ENCODE measurements at regions not wholly inside any gene's neighbourhood (a gene's known extent, or its start where the extent isn't known, plus 50 kb on each side); places are given as distances from the start of the nearest gene placed in this dataset.

DNA sequence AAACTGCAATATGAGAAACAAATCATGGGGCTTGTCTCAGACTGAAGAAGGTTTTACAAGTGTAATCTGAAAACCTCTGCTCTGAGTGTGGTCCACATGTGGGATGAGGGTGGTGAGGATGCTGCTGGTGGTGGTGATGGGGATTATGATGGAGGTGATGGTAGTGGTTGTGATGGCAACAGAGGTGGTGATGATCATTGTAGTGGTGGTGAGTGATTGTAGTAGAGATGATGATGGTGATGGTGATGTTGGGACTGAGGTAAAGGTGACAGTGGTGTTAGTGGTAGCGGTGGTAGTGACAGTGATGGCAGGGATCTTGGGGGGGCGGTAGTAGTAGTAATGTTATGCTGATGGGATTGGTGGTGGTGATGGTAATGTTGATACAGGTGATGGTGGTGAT lies 217.8 kb downstream of the ANAPC1 start:
- Histone ChIP-seq H3K4me1 (ENCODE audit: control insufficient read depth, insufficient read depth, low read length) (peaks cover 11% of the 10 kb centered on the region; the same call in 1 of the 2 replicates), H3K36me3 (ENCODE audit: control insufficient read depth, insufficient read depth, low read length) (no peaks in the 10 kb centered on the region), H3K27ac (ENCODE audit: low read length) (no peak overlapping the region; the same call in 1 of the 2 replicates), H3K9me3 (ENCODE audit: control insufficient read depth, insufficient read depth, low read depth, low read length) (no peaks in the 10 kb centered on the region), H3K4me3 (ENCODE audit: low read depth in 2 of 2, low read length in 2 of 2) (no peak overlapping the region), H3K27me3 (ENCODE audit: control insufficient read depth, insufficient read depth, low read length) (no peaks in the 10 kb centered on the region)
- in situ Hi-C loops (cut with HindIII; ENCODE audit: low pct_unique_long_range_greater_than_20kb, low sequenced_read_pairs) (no loop called here), intact Hi-C loops (cut with micrococcal nuclease; ENCODE audit: unreplicated experiment) (no loop called here)
- no TSS peak for BruUV-seq (replicated peaks)
- CTCF ChIA-PET = no interaction called here
- no peak for DNase-seq (ENCODE audit: low read depth, low spot score)
- no peak for ATAC-seq
- POLR2A ChIA-PET = no interaction called here
- no peak for TF ChIP-seq TCF7L2 (IDR thresholded peaks at IDR 0.05; ENCODE audit: low read depth, low read length)
- TF ChIP-seq, protein P1, sequence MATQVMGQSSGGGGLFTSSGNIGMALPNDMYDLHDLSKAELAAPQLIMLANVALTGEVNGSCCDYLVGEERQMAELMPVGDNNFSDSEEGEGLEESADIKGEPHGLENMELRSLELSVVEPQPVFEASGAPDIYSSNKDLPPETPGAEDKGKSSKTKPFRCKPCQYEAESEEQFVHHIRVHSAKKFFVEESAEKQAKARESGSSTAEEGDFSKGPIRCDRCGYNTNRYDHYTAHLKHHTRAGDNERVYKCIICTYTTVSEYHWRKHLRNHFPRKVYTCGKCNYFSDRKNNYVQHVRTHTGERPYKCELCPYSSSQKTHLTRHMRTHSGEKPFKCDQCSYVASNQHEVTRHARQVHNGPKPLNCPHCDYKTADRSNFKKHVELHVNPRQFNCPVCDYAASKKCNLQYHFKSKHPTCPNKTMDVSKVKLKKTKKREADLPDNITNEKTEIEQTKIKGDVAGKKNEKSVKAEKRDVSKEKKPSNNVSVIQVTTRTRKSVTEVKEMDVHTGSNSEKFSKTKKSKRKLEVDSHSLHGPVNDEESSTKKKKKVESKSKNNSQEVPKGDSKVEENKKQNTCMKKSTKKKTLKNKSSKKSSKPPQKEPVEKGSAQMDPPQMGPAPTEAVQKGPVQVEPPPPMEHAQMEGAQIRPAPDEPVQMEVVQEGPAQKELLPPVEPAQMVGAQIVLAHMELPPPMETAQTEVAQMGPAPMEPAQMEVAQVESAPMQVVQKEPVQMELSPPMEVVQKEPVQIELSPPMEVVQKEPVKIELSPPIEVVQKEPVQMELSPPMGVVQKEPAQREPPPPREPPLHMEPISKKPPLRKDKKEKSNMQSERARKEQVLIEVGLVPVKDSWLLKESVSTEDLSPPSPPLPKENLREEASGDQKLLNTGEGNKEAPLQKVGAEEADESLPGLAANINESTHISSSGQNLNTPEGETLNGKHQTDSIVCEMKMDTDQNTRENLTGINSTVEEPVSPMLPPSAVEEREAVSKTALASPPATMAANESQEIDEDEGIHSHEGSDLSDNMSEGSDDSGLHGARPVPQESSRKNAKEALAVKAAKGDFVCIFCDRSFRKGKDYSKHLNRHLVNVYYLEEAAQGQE (IDR thresholded peaks at IDR 0.05; ENCODE audit: insufficient read depth in 1 of 2, low read depth in 2 of 2, low read length in 1 of 2) = no peak
- no peak for TF ChIP-seq POLR2AphosphoS5 (IDR thresholded peaks at IDR 0.05; ENCODE audit: low read depth, low read length)
- TF ChIP-seq, protein P2, sequence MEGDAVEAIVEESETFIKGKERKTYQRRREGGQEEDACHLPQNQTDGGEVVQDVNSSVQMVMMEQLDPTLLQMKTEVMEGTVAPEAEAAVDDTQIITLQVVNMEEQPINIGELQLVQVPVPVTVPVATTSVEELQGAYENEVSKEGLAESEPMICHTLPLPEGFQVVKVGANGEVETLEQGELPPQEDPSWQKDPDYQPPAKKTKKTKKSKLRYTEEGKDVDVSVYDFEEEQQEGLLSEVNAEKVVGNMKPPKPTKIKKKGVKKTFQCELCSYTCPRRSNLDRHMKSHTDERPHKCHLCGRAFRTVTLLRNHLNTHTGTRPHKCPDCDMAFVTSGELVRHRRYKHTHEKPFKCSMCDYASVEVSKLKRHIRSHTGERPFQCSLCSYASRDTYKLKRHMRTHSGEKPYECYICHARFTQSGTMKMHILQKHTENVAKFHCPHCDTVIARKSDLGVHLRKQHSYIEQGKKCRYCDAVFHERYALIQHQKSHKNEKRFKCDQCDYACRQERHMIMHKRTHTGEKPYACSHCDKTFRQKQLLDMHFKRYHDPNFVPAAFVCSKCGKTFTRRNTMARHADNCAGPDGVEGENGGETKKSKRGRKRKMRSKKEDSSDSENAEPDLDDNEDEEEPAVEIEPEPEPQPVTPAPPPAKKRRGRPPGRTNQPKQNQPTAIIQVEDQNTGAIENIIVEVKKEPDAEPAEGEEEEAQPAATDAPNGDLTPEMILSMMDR (IDR thresholded peaks at IDR 0.05) = no peak
- TF ChIP-seq SIN3A (IDR thresholded peaks at IDR 0.05; ENCODE audit: borderline replicate concordance, insufficient read depth, low read depth, low read length) = no peak

DNA sequence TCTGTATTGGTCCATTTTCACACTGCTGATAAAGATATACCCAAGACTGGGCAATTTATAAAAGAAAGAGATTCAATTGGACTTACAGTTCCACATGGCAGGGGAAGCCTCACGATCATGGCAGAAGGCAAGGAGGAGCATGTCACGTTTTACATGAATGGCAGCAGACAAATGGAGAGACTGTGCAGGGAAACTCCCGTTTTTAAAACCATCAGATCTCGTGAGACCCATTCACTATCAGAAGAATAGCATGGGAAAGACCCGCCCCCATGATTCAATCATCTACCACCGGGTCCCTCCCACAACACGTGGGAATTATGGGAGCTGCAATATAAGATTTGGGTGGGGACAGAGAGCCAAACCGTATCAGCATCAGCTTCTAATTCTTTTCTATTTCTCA lies 217.0 kb downstream of the ANAPC1 start:
- ATAC-seq (no peak), DNase-seq (ENCODE audit: low read depth, low spot score) (no peak)
- CTCF ChIA-PET = no interaction called here
- Histone ChIP-seq H3K4me1 (ENCODE audit: control insufficient read depth, insufficient read depth, low read length) (peaks cover 11% of the 10 kb centered on the region; the same call in 1 of the 2 replicates), H3K36me3 (ENCODE audit: control insufficient read depth, insufficient read depth, low read length) (no peaks in the 10 kb centered on the region), H3K27me3 (ENCODE audit: control insufficient read depth, insufficient read depth, low read length) (no peaks in the 10 kb centered on the region), H3K9me3 (ENCODE audit: control insufficient read depth, insufficient read depth, low read depth, low read length) (no peaks in the 10 kb centered on the region), H3K4me3 (ENCODE audit: low read depth in 2 of 2, low read length in 2 of 2) (no peak overlapping the region), H3K27ac (ENCODE audit: low read length) (0 out of 2 replicates have a peak overlapping the region, but pooled peaks have one; percentile 46)
- TF ChIP-seq, protein P2 (IDR thresholded peaks at IDR 0.05) = no peak
- TF ChIP-seq TCF7L2 (IDR thresholded peaks at IDR 0.05; ENCODE audit: low read depth, low read length) (no peak), SIN3A (IDR thresholded peaks at IDR 0.05; ENCODE audit: borderline replicate concordance, insufficient read depth, low read depth, low read length) (no peak), POLR2AphosphoS5 (IDR thresholded peaks at IDR 0.05; ENCODE audit: low read depth, low read length) (no peak)
- TF ChIP-seq, protein P1 (IDR thresholded peaks at IDR 0.05; ENCODE audit: insufficient read depth in 1 of 2, low read depth in 2 of 2, low read length in 1 of 2) = no peak
- POLR2A ChIA-PET = no interaction called here
- in situ Hi-C loops (cut with HindIII; ENCODE audit: low pct_unique_long_range_greater_than_20kb, low sequenced_read_pairs) (no loop called here), intact Hi-C loops (cut with micrococcal nuclease; ENCODE audit: unreplicated experiment) (no loop called here)
- no TSS peak for BruUV-seq (replicated peaks)
